Calu3 (cell line): ENCODE measurements at regions not wholly inside any gene's neighbourhood (a gene's known extent, or its start where the extent isn't known, plus 50 kb on each side); places are given as distances from the start of the nearest gene placed in this dataset.
"Not testable (repeated sequence)": the region's sequence is repeated elsewhere in the genome, so short reads cannot be mapped to it uniquely, and the experiment has no call there.

Experiments used
- BruUV-seq: library from RNA; stranded (reverse); fragments of 400-500 nt; replicated peaks from 2 replicates; lab custom pipeline; 2021; lab: Mats Ljungman, UMichigan
- CTCF ChIA-PET: fragments of 300-600 bp; sonication (Branson Sonifier 250); formaldehyde crosslinking; loops from one replicate; lab custom pipeline; 2022; ENCODE audit warnings: antibody characterized with exemption; lab: Charles Lee
- DNase-seq: peaks from one replicate; pipeline ENCODE4 v3.0.0; 2022
- H3K27ac Mint-ChIP-seq: one replicate; pipeline ENCODE4 v1.8.0; 2022; ENCODE audit warnings: mixed read lengths; ENCODE audit not compliant: unreplicated experiment
- H3K27me3 Mint-ChIP-seq: one replicate; pipeline ENCODE4 v1.8.0; 2022; ENCODE audit warnings: mixed read lengths; ENCODE audit not compliant: unreplicated experiment
- H3K36me3 Mint-ChIP-seq: one replicate; pipeline ENCODE4 v1.8.0; 2022; ENCODE audit warnings: mild to moderate bottlenecking, moderate library complexity, mixed read lengths; ENCODE audit not compliant: insufficient read depth, unreplicated experiment
- H3K4me1 Mint-ChIP-seq: one replicate; pipeline ENCODE4 v1.8.0; 2022; ENCODE audit warnings: mild to moderate bottlenecking, low read depth, mixed read lengths; ENCODE audit not compliant: unreplicated experiment
- H3K4me3 Mint-ChIP-seq: one replicate; pipeline ENCODE4 v1.8.0; 2022; ENCODE audit warnings: mild to moderate bottlenecking, low read depth, moderate library complexity, mixed read lengths; ENCODE audit not compliant: unreplicated experiment
- H3K9me3 Mint-ChIP-seq: one replicate; pipeline ENCODE4 v1.8.0; 2022; ENCODE audit warnings: low read depth, mixed read lengths; ENCODE audit not compliant: unreplicated experiment
- intact Hi-C: fragments of 100-400 bp; cut with micrococcal nuclease; formaldehyde crosslinking; loops from one replicate; pipeline ENCODE4 v1.10.0; 2022; ENCODE audit not compliant: unreplicated experiment
- TF ChIP-seq, protein P1 (sequence below): fragments of 200-600 bp; IDR thresholded peaks from one replicate; pipeline ENCODE4 v1.8.0; 2022; ENCODE audit warnings: antibody characterized with exemption; ENCODE audit not compliant: unreplicated experiment

DNA sequence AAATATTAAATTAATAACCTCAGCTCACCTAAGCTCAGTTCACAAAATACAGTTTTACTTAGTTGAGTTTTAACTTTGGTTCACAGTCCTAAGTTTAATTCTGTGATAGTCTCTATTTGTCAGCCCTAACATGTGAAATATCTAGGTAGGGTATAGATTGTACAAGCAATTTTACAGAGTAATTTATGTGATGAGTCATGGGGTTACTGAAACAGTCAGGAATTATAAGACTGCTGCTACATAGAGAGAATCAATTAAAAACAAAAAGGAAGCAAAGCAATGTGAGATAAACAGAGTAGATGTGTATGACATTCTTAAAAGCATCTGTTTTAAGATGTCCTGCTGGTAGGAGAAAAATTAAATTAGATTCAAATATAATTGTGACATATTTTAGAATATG, 1018.2 kb upstream of the KCND2 start:
- no TSS peak for BruUV-seq
- DNase-seq = no peak
- CTCF ChIA-PET = no interaction called here

DNA sequence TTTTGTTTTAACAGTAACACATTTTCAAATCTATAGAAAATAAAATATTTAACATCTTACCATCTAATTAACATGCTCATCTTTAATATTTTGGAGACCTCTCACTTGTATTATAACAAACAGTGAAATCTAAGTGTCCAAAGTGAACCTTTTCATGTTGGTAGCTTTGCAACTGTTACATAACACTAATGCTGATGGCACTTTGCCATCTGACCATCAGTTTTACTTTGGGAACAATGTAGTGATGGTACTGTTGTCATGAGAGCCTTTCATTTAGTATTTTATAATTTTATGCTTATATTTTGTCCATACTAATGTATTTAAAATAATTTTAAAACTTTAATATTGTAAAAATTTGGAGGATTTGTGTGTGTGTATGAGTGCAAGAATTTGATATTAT, 1017.0 kb upstream of the KCND2 start:
- no peak overlapping the region for H3K27ac Mint-ChIP-seq
- no peaks in the 10 kb centered on the region for H3K27me3 Mint-ChIP-seq
- TF ChIP-seq, protein P1, sequence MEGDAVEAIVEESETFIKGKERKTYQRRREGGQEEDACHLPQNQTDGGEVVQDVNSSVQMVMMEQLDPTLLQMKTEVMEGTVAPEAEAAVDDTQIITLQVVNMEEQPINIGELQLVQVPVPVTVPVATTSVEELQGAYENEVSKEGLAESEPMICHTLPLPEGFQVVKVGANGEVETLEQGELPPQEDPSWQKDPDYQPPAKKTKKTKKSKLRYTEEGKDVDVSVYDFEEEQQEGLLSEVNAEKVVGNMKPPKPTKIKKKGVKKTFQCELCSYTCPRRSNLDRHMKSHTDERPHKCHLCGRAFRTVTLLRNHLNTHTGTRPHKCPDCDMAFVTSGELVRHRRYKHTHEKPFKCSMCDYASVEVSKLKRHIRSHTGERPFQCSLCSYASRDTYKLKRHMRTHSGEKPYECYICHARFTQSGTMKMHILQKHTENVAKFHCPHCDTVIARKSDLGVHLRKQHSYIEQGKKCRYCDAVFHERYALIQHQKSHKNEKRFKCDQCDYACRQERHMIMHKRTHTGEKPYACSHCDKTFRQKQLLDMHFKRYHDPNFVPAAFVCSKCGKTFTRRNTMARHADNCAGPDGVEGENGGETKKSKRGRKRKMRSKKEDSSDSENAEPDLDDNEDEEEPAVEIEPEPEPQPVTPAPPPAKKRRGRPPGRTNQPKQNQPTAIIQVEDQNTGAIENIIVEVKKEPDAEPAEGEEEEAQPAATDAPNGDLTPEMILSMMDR = no peak
- no peak overlapping the region for H3K4me3 Mint-ChIP-seq
- no peak for DNase-seq
- CTCF ChIA-PET = no interaction called here
- H3K36me3 Mint-ChIP-seq = no peaks in the 10 kb centered on the region
- H3K9me3 Mint-ChIP-seq = no peaks in the 10 kb centered on the region
- H3K4me1 Mint-ChIP-seq = peaks cover 17% of the 10 kb centered on the region
- intact Hi-C loops = loop anchor here (5.0 kb wide), 1 partner anchor 291 kb away; no protein-coding TSS in a partner anchor
- BruUV-seq = no TSS peak

More for the DNA sequence above, 1018.2 kb upstream of the KCND2 start:
- Mint-ChIP-seq H3K27me3 (no peaks in the 10 kb centered on the region), H3K27ac (peak overlapping the region; percentile 33), H3K9me3 (no peaks in the 10 kb centered on the region), H3K36me3 (no peaks in the 10 kb centered on the region), H3K4me1 (peaks cover 17% of the 10 kb centered on the region), H3K4me3 (no peak overlapping the region)
- TF ChIP-seq, protein P1 = no peak
- intact Hi-C loops = loop anchor here (5.0 kb wide), 1 partner anchor 293 kb away; no protein-coding TSS in a partner anchor

DNA sequence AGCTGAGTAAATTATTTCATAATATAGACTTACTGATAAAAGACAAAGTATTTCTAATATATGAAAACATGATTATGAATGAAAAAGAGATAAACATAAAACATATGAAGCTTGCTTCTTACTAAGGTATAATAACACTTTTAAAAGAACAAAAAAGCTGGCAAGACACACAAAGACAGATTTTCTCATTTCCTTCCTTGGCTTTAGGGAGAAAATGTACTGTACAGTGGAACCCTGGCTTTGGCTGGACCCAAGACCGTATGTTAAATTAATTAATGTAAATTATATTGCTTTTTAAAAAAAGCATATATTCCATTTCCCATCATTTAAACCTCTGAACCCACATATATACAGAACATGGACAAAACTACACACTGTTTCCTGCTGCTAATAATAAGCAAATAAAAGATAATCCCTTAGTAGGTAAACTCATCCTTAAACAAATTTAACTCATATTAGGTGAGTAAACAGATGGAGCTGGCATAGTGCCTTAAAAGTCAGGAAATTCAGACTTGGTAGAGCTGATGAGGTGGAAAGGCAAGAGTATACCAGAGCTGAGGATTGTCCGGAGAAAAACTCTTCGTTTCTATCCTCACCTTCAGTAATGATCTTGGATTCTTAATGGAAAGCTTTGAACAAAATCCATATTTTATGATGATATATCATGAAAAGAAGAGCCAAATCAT, 1016.4 kb upstream of the KCND2 start:
- CTCF ChIA-PET = no interaction called here
- intact Hi-C loops = loop anchor here (5.0 kb wide), 1 partner anchor 291 kb away; no protein-coding TSS in a partner anchor
- H3K36me3 Mint-ChIP-seq = no peaks in the 10 kb centered on the region
- no peaks in the 10 kb centered on the region for H3K9me3 Mint-ChIP-seq
- BruUV-seq = no TSS peak
- H3K27me3 Mint-ChIP-seq = no peaks in the 10 kb centered on the region
- no peak overlapping the region for H3K27ac Mint-ChIP-seq
- H3K4me3 Mint-ChIP-seq = no peak overlapping the region
- TF ChIP-seq, protein P1 = no peak
- H3K4me1 Mint-ChIP-seq = peaks cover 17% of the 10 kb centered on the region
- DNase-seq = no peak

DNA sequence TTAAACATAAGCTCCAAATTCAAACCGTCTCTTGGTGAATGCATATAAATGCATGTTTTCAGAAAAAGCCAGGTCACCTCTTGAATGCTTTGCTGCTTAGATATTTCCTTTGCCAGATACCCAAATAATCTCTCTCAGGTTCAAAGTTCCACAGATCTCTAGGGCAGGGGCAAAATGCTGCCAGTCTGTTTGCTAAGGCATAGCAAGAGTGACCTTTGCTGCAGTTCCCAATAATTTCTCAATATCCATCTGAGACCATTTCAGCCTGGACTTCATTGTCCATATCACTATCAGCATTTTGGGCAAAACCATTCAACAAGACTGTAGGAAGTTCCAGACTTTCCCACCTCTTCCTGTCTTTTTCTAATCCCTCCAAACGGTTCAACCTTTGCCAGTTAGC, 1006.2 kb upstream of the KCND2 start:
- peaks cover 14% of the 10 kb centered on the region for H3K4me1 Mint-ChIP-seq
- CTCF ChIA-PET, BruUV-seq, H3K27me3 Mint-ChIP-seq, H3K36me3 Mint-ChIP-seq, H3K4me3 Mint-ChIP-seq, H3K27ac Mint-ChIP-seq, DNase-seq, intact Hi-C loops, H3K9me3 Mint-ChIP-seq: not testable (repeated sequence)

DNA sequence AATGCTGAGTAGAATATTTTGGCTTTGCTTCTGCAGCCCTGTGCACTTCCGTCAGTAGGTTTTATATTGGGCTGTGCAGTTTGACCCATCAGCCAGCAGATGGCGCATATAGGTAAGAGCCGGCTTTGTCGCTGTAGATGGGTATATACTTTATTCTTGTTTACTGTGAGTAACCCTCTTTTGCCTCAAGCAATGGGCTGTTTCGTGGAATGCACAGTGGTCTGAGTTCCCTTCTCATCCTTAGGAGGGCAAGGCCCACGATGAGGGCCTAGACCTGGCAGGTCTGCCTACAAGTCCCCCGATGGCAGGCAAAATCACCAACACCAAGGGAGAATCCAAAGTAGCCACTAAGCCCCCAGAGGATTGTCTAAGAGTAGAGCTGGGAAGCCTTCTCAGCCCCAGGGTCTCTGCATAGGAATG, 1002.9 kb upstream of the KCND2 start:
- BruUV-seq = no TSS peak

More for the DNA sequence above, 1002.9 kb upstream of the KCND2 start:
- DNase-seq = peak; percentile 58
- TF ChIP-seq, protein P1 = peak; percentile 64
- CTCF ChIA-PET = no interaction called here
- H3K9me3 Mint-ChIP-seq = no peaks in the 10 kb centered on the region
- peaks cover 14% of the 10 kb centered on the region for H3K4me1 Mint-ChIP-seq
- H3K4me3 Mint-ChIP-seq = no peak overlapping the region
- H3K27me3 Mint-ChIP-seq = no peaks in the 10 kb centered on the region
- intact Hi-C loops = loop anchor here (1.0 to 10.0 kb wide), 5 partner anchors 213 to 1285 kb away; partner anchors contain the start of gene KCND2
- H3K36me3 Mint-ChIP-seq = no peaks in the 10 kb centered on the region
- no peak overlapping the region for H3K27ac Mint-ChIP-seq
